ENCODE measurements at regions not wholly inside any gene's neighbourhood (a gene's known extent, or its start where the extent isn't known, plus 50 kb on each side); places are given as distances from the start of the nearest gene placed in this dataset.

DNA sequence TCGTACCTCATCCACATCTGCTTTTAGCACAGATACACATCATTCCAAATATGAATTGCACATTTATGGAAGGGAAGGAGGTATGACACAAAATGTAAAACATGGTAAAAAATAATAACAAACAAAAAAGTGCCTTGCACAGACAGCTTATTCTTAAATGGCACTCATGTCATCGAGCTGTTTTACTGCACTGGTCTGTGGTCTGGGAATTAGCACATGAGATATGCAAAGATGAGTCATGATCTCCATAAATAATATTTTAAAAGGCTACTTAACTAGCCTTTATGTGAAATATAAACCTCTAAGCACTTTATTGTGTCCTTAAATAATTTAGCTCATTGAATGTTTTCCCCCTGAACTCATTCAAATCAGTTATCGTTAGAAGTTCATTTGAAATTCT, 142.2 kb upstream of the ZNF385D start:
- DNase-seq: no peak
- Histone ChIP-seq H3K27me3 (ENCODE audit: insufficient read depth, low read length) (no peaks in the 10 kb centered on the region), H3K4me1 (ENCODE audit: insufficient read depth, low read length) (no peaks in the 10 kb centered on the region), H3K23me2 (ENCODE audit: insufficient read length, low read depth, low read length, poor library complexity, severe bottlenecking) (no peaks in the 10 kb centered on the region), H2BK5ac (ENCODE audit: insufficient read length, low read length) (no peak overlapping the region), H2AFZ (ENCODE audit: low read length) (no peak overlapping the region), H3K79me1 (ENCODE audit: insufficient read depth, low read depth, low read length, poor library complexity, severe bottlenecking) (no peaks in the 10 kb centered on the region), H3K18ac (ENCODE audit: insufficient read length, low read depth, low read length) (no peak overlapping the region), H4K8ac (replicated peaks; ENCODE audit: insufficient read length, low read depth, low read length) (no peak overlapping the region), H3K79me2 (ENCODE audit: insufficient read depth, low read length) (no peaks in the 10 kb centered on the region), H2BK120ac (ENCODE audit: low read depth, low read length, poor library complexity, severe bottlenecking) (no peak overlapping the region), H4K5ac (ENCODE audit: insufficient read length, low read depth, low read length) (no peak overlapping the region), H3K23ac (ENCODE audit: insufficient read length, low read depth, low read length) (no peak overlapping the region), H3K9ac (ENCODE audit: extremely low read depth, insufficient read length, low read length) (no peak overlapping the region), H2BK15ac (ENCODE audit: low read depth, low read length) (no peak overlapping the region), H3K27ac (ENCODE audit: insufficient read length, low read depth, low read length) (no peak overlapping the region), H4K91ac (ENCODE audit: insufficient read length, low read depth, low read length) (no peak overlapping the region), H3K9me3 (ENCODE audit: control insufficient read depth, low read depth, low read length) (no peaks in the 10 kb centered on the region), H4K20me1 (ENCODE audit: control insufficient read depth, insufficient read depth, insufficient read length) (no peaks in the 10 kb centered on the region), H2BK12ac (ENCODE audit: insufficient read length, low read depth, low read length) (no peak overlapping the region), H2BK20ac (ENCODE audit: low read depth, low read length, poor library complexity, severe bottlenecking) (no peak overlapping the region), H3K4me2 (ENCODE audit: insufficient read depth, insufficient read length, low read length) (no peak overlapping the region), H3K14ac (ENCODE audit: insufficient read depth, low read length) (no peak overlapping the region), H3T11ph (ENCODE audit: low read length) (no peak overlapping the region), H2AK5ac (ENCODE audit: insufficient read length, low read length) (no peak overlapping the region), H3K56ac (ENCODE audit: insufficient read length, low read depth, low read length) (no peak overlapping the region), H3K4ac (ENCODE audit: low read depth, low read length) (no peak overlapping the region)
- TF ChIP-seq, protein P1, sequence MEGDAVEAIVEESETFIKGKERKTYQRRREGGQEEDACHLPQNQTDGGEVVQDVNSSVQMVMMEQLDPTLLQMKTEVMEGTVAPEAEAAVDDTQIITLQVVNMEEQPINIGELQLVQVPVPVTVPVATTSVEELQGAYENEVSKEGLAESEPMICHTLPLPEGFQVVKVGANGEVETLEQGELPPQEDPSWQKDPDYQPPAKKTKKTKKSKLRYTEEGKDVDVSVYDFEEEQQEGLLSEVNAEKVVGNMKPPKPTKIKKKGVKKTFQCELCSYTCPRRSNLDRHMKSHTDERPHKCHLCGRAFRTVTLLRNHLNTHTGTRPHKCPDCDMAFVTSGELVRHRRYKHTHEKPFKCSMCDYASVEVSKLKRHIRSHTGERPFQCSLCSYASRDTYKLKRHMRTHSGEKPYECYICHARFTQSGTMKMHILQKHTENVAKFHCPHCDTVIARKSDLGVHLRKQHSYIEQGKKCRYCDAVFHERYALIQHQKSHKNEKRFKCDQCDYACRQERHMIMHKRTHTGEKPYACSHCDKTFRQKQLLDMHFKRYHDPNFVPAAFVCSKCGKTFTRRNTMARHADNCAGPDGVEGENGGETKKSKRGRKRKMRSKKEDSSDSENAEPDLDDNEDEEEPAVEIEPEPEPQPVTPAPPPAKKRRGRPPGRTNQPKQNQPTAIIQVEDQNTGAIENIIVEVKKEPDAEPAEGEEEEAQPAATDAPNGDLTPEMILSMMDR (conservative IDR thresholded peaks at IDR 0.05): no peak
- H3K4me3 Mint-ChIP-seq: no peak overlapping the region
- WGBS (ENCODE audit: extremely low coverage, insufficient read length, low lambda C conversion rate): no CpG with 5 or more reads among the region's 3 CpGs
- no peaks in the 10 kb centered on the region for H3K36me3 Mint-ChIP-seq (ENCODE audit: insufficient read depth in 1 of 3, low read depth in 3 of 3)
- no peaks in the 10 kb centered on the region for H3K9me3 Mint-ChIP-seq
- H3K4me1 Mint-ChIP-seq: no peaks in the 10 kb centered on the region
- no peaks in the 10 kb centered on the region for H3K27me3 Mint-ChIP-seq (ENCODE audit: low read depth)
- no peak overlapping the region; a peak in 1 of 7 replicates for H3K27ac Mint-ChIP-seq
